Dermis microvascular lymphatic vessel endothelial cell (primary cell): ENCODE measurements at regions not wholly inside any gene's neighbourhood (a gene's known extent, or its start where the extent isn't known, plus 50 kb on each side); places are given as distances from the start of the nearest gene placed in this dataset.

ENCODE experiments used
- DNase-seq, 2 donors: peaks; one replicate each; pipeline versions ENCODE4 v3.0.0 to v3.0.0-alpha.2; 2010; ENCODE audit warnings: low read depth in 2 of 2

GRCh38 chr14:45364565-45365156 lies 111.7 kb upstream of the MIS18BP1 start:
- no peak for DNase-seq

- DNase-seq, result no peak
Measured at GRCh38 chr14:45362505-45362904, 109.5 kb upstream of the MIS18BP1 start.

GRCh38 chr14:45361727-45362126 lies 108.7 kb upstream of the MIS18BP1 start:
- no peak for DNase-seq

GRCh38 chr14:45359746-45360145 lies 106.7 kb upstream of the MIS18BP1 start:
- no peak for DNase-seq

- DNase-seq, result no peak
Measured at GRCh38 chr14:45332360-45332988, 79.5 kb upstream of the MIS18BP1 start.

GRCh38 chr14:45308745-45309397 lies 55.9 kb upstream of the MIS18BP1 start:
- no peak for DNase-seq
